22Rv1 (cell line): ENCODE measurements at regions not wholly inside any gene's neighbourhood (a gene's known extent, or its start where the extent isn't known, plus 50 kb on each side); places are given as distances from the start of the nearest gene placed in this dataset.

Experiments used
- ZFX ChIP-seq: fragments of 450-650 bp; IDR thresholded peaks from 2 replicates; pipeline ENCODE4 v1.6.1; 2017; ENCODE audit warnings: antibody characterized with exemption, borderline replicate concordance
- TF ChIP-seq, protein P1 (sequence below): fragments of 450-650 bp; IDR thresholded peaks from 2 replicates; pipeline ENCODE4 v1.5.1; 2017; ENCODE audit warnings: mild to moderate bottlenecking

DNA sequence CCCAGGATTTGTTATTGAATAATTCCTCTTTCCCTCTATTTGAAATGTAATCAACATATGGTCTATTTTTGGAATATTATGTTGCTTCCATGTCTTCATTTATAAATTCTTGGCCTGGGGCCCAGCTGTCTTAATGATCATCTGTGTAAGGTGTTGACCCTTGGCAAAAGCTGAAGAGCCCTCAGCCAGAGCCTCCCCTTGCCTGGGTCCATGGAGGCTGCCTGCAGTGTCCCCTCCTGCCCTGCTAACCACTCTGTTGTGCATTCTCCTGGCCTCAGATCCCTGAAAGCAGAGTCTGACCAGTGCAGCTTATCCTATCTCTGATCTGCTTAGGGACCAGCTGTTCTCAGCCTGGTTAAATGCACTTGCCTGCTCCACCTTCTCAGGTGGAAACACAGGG lies 226.1 kb upstream of the APCDD1 start:
- TF ChIP-seq, protein P1, sequence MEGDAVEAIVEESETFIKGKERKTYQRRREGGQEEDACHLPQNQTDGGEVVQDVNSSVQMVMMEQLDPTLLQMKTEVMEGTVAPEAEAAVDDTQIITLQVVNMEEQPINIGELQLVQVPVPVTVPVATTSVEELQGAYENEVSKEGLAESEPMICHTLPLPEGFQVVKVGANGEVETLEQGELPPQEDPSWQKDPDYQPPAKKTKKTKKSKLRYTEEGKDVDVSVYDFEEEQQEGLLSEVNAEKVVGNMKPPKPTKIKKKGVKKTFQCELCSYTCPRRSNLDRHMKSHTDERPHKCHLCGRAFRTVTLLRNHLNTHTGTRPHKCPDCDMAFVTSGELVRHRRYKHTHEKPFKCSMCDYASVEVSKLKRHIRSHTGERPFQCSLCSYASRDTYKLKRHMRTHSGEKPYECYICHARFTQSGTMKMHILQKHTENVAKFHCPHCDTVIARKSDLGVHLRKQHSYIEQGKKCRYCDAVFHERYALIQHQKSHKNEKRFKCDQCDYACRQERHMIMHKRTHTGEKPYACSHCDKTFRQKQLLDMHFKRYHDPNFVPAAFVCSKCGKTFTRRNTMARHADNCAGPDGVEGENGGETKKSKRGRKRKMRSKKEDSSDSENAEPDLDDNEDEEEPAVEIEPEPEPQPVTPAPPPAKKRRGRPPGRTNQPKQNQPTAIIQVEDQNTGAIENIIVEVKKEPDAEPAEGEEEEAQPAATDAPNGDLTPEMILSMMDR = no peak
- TF ChIP-seq ZFX = no peak
